Skeletal muscle cell (primary cell): ENCODE measurements at regions not wholly inside any gene's neighbourhood (a gene's known extent, or its start where the extent isn't known, plus 50 kb on each side); places are given as distances from the start of the nearest gene placed in this dataset.
A peak's percentile ranks its signal among the peaks of the same experiment; 100 is the strongest.

ENCODE experiments used
- DNase-seq: peaks from one replicate; pipeline ENCODE4 v3.0.0-alpha.2; 2010; ENCODE audit warnings: low read depth
- H3K4me3 ChIP-seq: 2 replicates; pipeline ENCODE4 v1.5.1; 2011; ENCODE audit warnings: low read depth, mild to moderate bottlenecking, control low read depth, low read length, moderate library complexity

- H3K4me3 ChIP-seq = no peak overlapping the region
- no peak for DNase-seq
These were observed 301.1 kb downstream of the DUSP6 start for GRCh38 chr12:89051065-89051677.

- no peak for DNase-seq
- H3K4me3 ChIP-seq = no peak overlapping the region
These were observed 304.4 kb downstream of the DUSP6 start for GRCh38 chr12:89047856-89048418.

GRCh38 chr12:89041078-89041477 lies 311.2 kb downstream of the DUSP6 start:
- no peak overlapping the region for H3K4me3 ChIP-seq
- no peak for DNase-seq

GRCh38 chr12:89040146-89040964 lies 311.9 kb downstream of the DUSP6 start:
- DNase-seq = peak; percentile 67

GRCh38 chr12:89038831-89039512 lies 313.3 kb downstream of the DUSP6 start:
- no peak for DNase-seq
- no peak overlapping the region for H3K4me3 ChIP-seq

More at GRCh38 chr12:89040146-89040964, 311.9 kb downstream of the DUSP6 start:
- no peak overlapping the region for H3K4me3 ChIP-seq

- H3K4me3 ChIP-seq = no peak overlapping the region
- DNase-seq = no peak
These were observed 319.2 kb downstream of the DUSP6 start for GRCh38 chr12:89033062-89033461.

GRCh38 chr12:89029961-89030360 lies 322.3 kb downstream of the DUSP6 start:
- DNase-seq = peak; percentile 53
- no peak overlapping the region for H3K4me3 ChIP-seq

GRCh38 chr12:89024580-89024979 lies 327.7 kb downstream of the DUSP6 start:
- no peak for DNase-seq
- H3K4me3 ChIP-seq = no peak overlapping the region

- no peak overlapping the region for H3K4me3 ChIP-seq
- no peak for DNase-seq
These were observed 328.4 kb downstream of the DUSP6 start for GRCh38 chr12:89023936-89024335.

GRCh38 chr12:89020689-89021088 lies 331.6 kb downstream of the DUSP6 start:
- H3K4me3 ChIP-seq = no peak overlapping the region
- no peak for DNase-seq

GRCh38 chr12:89020121-89020480 lies 332.2 kb downstream of the DUSP6 start:
- H3K4me3 ChIP-seq = no peak overlapping the region
- DNase-seq = no peak

GRCh38 chr12:89019439-89020120 lies 332.7 kb downstream of the DUSP6 start:
- H3K4me3 ChIP-seq = peak overlapping the region; percentile 37
- peak; percentile 60 for DNase-seq

- no peak for DNase-seq
- H3K4me3 ChIP-seq = peak overlapping the region; percentile 39
These were observed 335.1 kb downstream of the DUSP6 start for GRCh38 chr12:89016970-89017778.

GRCh38 chr12:89015419-89015818 lies 336.9 kb downstream of the DUSP6 start:
- no peak for DNase-seq
- H3K4me3 ChIP-seq = no peak overlapping the region

GRCh38 chr12:88998421-88998820 lies 353.9 kb downstream of the DUSP6 start:
- H3K4me3 ChIP-seq = no peak overlapping the region
- no peak for DNase-seq

GRCh38 chr12:88996200-88996788 lies 356.0 kb downstream of the DUSP6 start:
- H3K4me3 ChIP-seq = no peak overlapping the region
- no peak for DNase-seq

- no peak for DNase-seq
- no peak overlapping the region for H3K4me3 ChIP-seq
These were observed 357.3 kb downstream of the DUSP6 start for GRCh38 chr12:88994971-88995370.

- H3K4me3 ChIP-seq = no peak overlapping the region
- DNase-seq = no peak
These were observed 357.8 kb downstream of the DUSP6 start for GRCh38 chr12:88994537-88994936.
